GM23338 (cell line): ENCODE measurements at regions not wholly inside any gene's neighbourhood (a gene's known extent, or its start where the extent isn't known, plus 50 kb on each side); places are given as distances from the start of the nearest gene placed in this dataset.

Experiments used
- ATAC-seq: fragments of 200-7000 bp; cut with Tn5 transposase; 3 replicates; pipeline ENCODE4 v1.9.1; 2020
- DNase-seq: peaks from one replicate; pipeline ENCODE4 v3.0.0-alpha.2; 2015; ENCODE audit warnings: low spot score
- H2AFZ ChIP-seq: fragments of 200-600 bp; sonication (generic); 2 replicates; pipeline ENCODE4 v1.8.0; 2016; ENCODE audit warnings: antibody characterized with exemption, mild to moderate bottlenecking, moderate library complexity
- H3F3A ChIP-seq: fragments of 200-600 bp; sonication (generic); replicated peaks from 2 replicates; pipeline ENCODE4 v1.8.0; 2017; ENCODE audit warnings: antibody characterized with exemption, mixed run types, low read depth
- H3K27ac ChIP-seq: fragments of 200-600 bp; sonication (generic); 2 replicates; pipeline ENCODE4 v1.6.1; 2016; ENCODE audit warnings: low read depth
- H3K27me3 ChIP-seq: fragments of 200-600 bp; sonication (generic); 2 replicates; pipeline ENCODE4 v1.8.0; 2016; ENCODE audit warnings: mild to moderate bottlenecking, mixed run types, moderate library complexity; ENCODE audit not compliant: insufficient read depth
- H3K36me3 ChIP-seq: fragments of 200-600 bp; sonication (generic); 2 replicates; pipeline ENCODE4 v1.8.0; 2016; ENCODE audit warnings: mild to moderate bottlenecking; ENCODE audit not compliant: insufficient read depth
- H3K4me1 ChIP-seq: fragments of 200-600 bp; sonication (generic); 2 replicates; pipeline ENCODE4 v1.8.0; 2016; ENCODE audit warnings: mild to moderate bottlenecking, moderate library complexity; ENCODE audit not compliant: insufficient read depth
- H3K4me2 ChIP-seq: fragments of 200-600 bp; sonication (generic); 2 replicates; pipeline ENCODE4 v1.7.1; 2017; ENCODE audit warnings: mixed run types
- H3K4me3 ChIP-seq: fragments of 200-600 bp; sonication (generic); 2 replicates; pipeline ENCODE4 v1.6.1; 2016; ENCODE audit warnings: mixed run types
- H3K79me2 ChIP-seq: fragments of 200-600 bp; sonication (generic); replicated peaks from 2 replicates; pipeline ENCODE4 v1.8.0; 2017; ENCODE audit warnings: mild to moderate bottlenecking; ENCODE audit not compliant: insufficient read depth
- H3K9me2 ChIP-seq: fragments of 200-600 bp; sonication (generic); 2 replicates; pipeline ENCODE4 v1.8.0; 2017; ENCODE audit not compliant: insufficient read depth
- H4K20me1 ChIP-seq: fragments of 200-600 bp; sonication (generic); replicated peaks from 2 replicates; pipeline ENCODE4 v1.8.0; 2017; ENCODE audit warnings: mild to moderate bottlenecking; ENCODE audit not compliant: insufficient read depth
- H3K27ac Mint-ChIP-seq: 2 replicates; pipeline ENCODE4 v1.8.0; 2020; ENCODE audit warnings: inconsistent platforms, mild to moderate bottlenecking, moderate library complexity, mixed read lengths
- H3K27me3 Mint-ChIP-seq: 3 replicates; pipeline ENCODE4 v1.8.0; 2022; ENCODE audit warnings: low read depth, mild to moderate bottlenecking, moderate library complexity, mixed read lengths, inconsistent platforms; ENCODE audit not compliant: insufficient read depth, poor library complexity
- H3K36me3 Mint-ChIP-seq: 3 replicates; pipeline ENCODE4 v1.8.0; 2021; ENCODE audit warnings: low read depth, mild to moderate bottlenecking, inconsistent platforms, moderate library complexity, mixed read lengths
- H3K4me1 Mint-ChIP-seq: 3 replicates; pipeline ENCODE4 v1.8.0; 2020; ENCODE audit warnings: mild to moderate bottlenecking, inconsistent platforms, mixed read lengths
- H3K4me3 Mint-ChIP-seq: 3 replicates; pipeline ENCODE4 v1.8.0; 2021; ENCODE audit warnings: moderate library complexity, mild to moderate bottlenecking, inconsistent platforms, mixed read lengths
- H3K9me3 Mint-ChIP-seq: 3 replicates; pipeline ENCODE4 v1.8.0; 2020; ENCODE audit warnings: moderate library complexity, mild to moderate bottlenecking, inconsistent platforms, mixed read lengths
- CREB1 ChIP-seq: fragments of 250-450 bp; sonication (Bioruptor Pico); IDR thresholded peaks from 2 replicates; pipeline ENCODE4 v1.5.0; 2020; ENCODE audit warnings: low read depth, mild to moderate bottlenecking, moderate library complexity
- EZH2phosphoT487 ChIP-seq: fragments of 200-600 bp; sonication (generic); IDR thresholded peaks from one replicate; pipeline ENCODE4 v1.8.1; 2018; ENCODE audit warnings: antibody characterized with exemption; ENCODE audit not compliant: unreplicated experiment
- NANOG ChIP-seq: IDR thresholded peaks from 2 replicates; pipeline ENCODE4 v1.6.1; 2016; ENCODE audit warnings: antibody characterized with exemption, borderline replicate concordance
- STAT1 ChIP-seq: IDR thresholded peaks from one replicate; pipeline ENCODE4 v1.6.1; 2016; ENCODE audit warnings: antibody characterized with exemption; ENCODE audit not compliant: unreplicated experiment
- TF ChIP-seq, protein P1 (sequence below), 2 experiments: fragments of 200-600 bp in 1 of 2; sonication (generic) in 1 of 2; conservative IDR thresholded peaks; 2 replicates each; pipeline versions ENCODE4 v1.5.1 to v1.6.1; 2016 to 2017; ENCODE audit warnings: antibody characterized with exemption in 2 of 2, low read depth in 2 of 2, mild to moderate bottlenecking in 2 of 2, moderate library complexity in 1 of 2
- TF ChIP-seq, protein P2 (sequence below): IDR thresholded peaks from 2 replicates; pipeline ENCODE4 v1.6.1; 2016; ENCODE audit warnings: antibody characterized with exemption

- peaks cover 4% of the 10 kb centered on the region for H3K9me3 Mint-ChIP-seq
- TF ChIP-seq STAT1 (no peak), EZH2phosphoT487 (no peak), CREB1 (CRISPR knock-in tag) (no peak), NANOG (no peak)
- TF ChIP-seq, protein P1, sequence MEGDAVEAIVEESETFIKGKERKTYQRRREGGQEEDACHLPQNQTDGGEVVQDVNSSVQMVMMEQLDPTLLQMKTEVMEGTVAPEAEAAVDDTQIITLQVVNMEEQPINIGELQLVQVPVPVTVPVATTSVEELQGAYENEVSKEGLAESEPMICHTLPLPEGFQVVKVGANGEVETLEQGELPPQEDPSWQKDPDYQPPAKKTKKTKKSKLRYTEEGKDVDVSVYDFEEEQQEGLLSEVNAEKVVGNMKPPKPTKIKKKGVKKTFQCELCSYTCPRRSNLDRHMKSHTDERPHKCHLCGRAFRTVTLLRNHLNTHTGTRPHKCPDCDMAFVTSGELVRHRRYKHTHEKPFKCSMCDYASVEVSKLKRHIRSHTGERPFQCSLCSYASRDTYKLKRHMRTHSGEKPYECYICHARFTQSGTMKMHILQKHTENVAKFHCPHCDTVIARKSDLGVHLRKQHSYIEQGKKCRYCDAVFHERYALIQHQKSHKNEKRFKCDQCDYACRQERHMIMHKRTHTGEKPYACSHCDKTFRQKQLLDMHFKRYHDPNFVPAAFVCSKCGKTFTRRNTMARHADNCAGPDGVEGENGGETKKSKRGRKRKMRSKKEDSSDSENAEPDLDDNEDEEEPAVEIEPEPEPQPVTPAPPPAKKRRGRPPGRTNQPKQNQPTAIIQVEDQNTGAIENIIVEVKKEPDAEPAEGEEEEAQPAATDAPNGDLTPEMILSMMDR (conservative IDR thresholded peaks at IDR 0.05; ENCODE audit: low read depth in 2 of 2), result no peak
- TF ChIP-seq, protein P2, sequence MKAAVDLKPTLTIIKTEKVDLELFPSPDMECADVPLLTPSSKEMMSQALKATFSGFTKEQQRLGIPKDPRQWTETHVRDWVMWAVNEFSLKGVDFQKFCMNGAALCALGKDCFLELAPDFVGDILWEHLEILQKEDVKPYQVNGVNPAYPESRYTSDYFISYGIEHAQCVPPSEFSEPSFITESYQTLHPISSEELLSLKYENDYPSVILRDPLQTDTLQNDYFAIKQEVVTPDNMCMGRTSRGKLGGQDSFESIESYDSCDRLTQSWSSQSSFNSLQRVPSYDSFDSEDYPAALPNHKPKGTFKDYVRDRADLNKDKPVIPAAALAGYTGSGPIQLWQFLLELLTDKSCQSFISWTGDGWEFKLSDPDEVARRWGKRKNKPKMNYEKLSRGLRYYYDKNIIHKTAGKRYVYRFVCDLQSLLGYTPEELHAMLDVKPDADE, result no peak
- H3K36me3 Mint-ChIP-seq, result no peaks in the 10 kb centered on the region
- Histone ChIP-seq H4K20me1 (no peaks in the 10 kb centered on the region), H3F3A (no peaks in the 10 kb centered on the region), H2AFZ (no peak overlapping the region), H3K27ac (no peak overlapping the region), H3K4me2 (no peak overlapping the region), H3K9me2 (no peaks in the 10 kb centered on the region), H3K4me1 (no peaks in the 10 kb centered on the region), H3K36me3 (no peaks in the 10 kb centered on the region), H3K79me2 (no peaks in the 10 kb centered on the region), H3K4me3 (no peak overlapping the region), H3K27me3 (no peaks in the 10 kb centered on the region)
- H3K27ac Mint-ChIP-seq, result no peak overlapping the region
- DNase-seq (no peak), ATAC-seq (no peak)
- H3K27me3 Mint-ChIP-seq, result peaks cover 1% of the 10 kb centered on the region
- H3K4me1 Mint-ChIP-seq, result no peaks in the 10 kb centered on the region
- no peak overlapping the region for H3K4me3 Mint-ChIP-seq
Measured at GRCh38 chr6:154583546-154584188, 73.2 kb upstream of the CNKSR3 start.

DNA sequence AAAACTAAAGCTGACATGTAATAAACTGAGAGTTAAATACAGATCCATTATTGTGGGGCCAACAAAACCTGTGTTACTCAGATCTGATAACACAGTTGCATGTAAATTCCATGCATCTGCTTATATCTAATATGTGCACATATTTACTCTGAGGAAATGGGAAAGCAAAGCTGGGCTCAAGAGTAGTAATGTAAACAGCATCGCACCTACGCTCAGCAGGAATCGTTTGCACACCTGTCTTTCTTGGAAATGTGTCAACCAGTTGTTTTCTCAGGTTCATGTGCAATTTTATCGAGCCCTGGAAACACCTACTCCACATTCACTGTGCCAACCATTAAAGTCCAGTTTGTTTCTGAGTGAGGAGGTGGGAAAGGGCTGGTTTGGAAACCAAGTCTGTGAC is 80.3 kb upstream of the CNKSR3 start:
- Mint-ChIP-seq H3K4me1 (peaks cover 8% of the 10 kb centered on the region), H3K27ac (no peak overlapping the region), H3K27me3 (peaks cover 2% of the 10 kb centered on the region), H3K36me3 (no peaks in the 10 kb centered on the region), H3K4me3 (no peak overlapping the region), H3K9me3 (no peaks in the 10 kb centered on the region)
- Histone ChIP-seq H3K4me3 (no peak overlapping the region), H3K9me2 (no peaks in the 10 kb centered on the region), H3K36me3 (no peaks in the 10 kb centered on the region), H2AFZ (no peak overlapping the region), H3K4me2 (no peak overlapping the region), H3K4me1 (peaks cover 5% of the 10 kb centered on the region), H4K20me1 (no peaks in the 10 kb centered on the region), H3F3A (no peaks in the 10 kb centered on the region), H3K79me2 (no peaks in the 10 kb centered on the region), H3K27me3 (no peaks in the 10 kb centered on the region), H3K27ac (no peak overlapping the region)
- DNase-seq (no peak), ATAC-seq (no peak)
- TF ChIP-seq, protein P2, result no peak
